Stimulated activated CD8-positive, alpha-beta memory T cell treated with anti-CD3 and anti-CD28 coated beads, Interleukin-12 subunit alpha, Interleukin-12 subunit beta, amount 100 ng/mL, for 24 hours (primary cell): ENCODE measurements at regions not wholly inside any gene's neighbourhood (a gene's known extent, or its start where the extent isn't known, plus 50 kb on each side); places are given as distances from the start of the nearest gene placed in this dataset.
"Not testable (repeated sequence)": the region's sequence is repeated elsewhere in the genome, so short reads cannot be mapped to it uniquely, and the experiment has no call there.

Experiments used
- DNase-seq: peaks from one replicate; pipeline ENCODE4 v3.0.0-alpha.2; 2020; ENCODE audit errors: extremely low read depth

- DNase-seq: not testable (repeated sequence)
Measured at GRCh38 chr3:197459571-197459970, 96.2 kb downstream of the BDH1 start.

DNA sequence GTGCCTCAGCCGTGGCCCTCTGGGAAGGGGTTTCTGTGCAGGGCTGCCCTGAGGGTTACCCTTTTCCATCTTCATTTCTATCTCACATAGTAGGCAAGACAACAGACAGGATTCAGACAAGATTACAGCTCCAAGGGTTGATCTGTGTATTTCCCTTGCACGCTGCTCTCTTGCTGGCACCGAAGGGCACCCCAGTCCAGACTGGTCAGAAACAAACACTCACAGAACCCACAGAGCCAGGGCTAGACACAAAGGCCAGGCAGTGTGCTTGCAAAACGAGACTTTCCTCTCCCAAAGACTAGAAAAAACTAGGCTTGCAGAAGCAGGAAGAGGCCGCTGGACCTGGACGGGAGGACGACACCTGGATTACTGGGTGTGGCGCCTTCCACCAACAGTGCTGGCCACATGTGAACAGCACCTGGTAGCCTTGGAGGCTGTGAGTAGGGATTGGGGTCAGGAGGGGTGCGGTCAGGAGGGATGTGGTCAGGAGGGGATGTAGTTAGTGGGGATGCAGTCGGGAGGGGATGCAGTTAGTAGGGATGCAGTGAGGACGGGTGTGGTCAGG, 96.8 kb downstream of the BDH1 start:
- DNase-seq: no peak

DNA sequence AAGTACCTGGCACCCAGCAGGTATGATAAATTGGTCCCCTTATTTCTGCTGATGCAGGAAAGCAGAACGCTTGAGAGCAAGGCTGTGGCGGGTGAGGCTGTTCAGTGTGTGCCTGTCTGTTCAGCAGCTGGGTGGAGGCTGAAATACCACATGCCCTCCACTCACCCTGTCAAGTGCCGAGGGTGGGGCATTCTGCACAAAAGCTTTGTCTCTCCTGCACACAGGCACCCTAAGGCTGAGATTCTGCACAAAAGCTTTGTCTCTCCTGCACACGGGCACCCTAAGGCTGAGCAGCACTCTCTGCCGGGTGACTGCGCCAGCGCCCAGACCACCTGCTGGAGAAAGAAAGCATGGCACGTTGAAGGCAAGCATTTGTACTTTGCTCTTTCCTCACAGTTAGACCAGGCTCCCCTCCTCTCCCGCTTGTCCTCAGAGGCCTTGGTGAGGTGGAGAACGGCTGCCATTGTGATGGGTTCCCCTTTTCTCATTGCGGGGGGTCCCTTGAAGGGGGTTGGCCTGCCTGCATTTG, 97.5 kb downstream of the BDH1 start:
- no peak for DNase-seq

DNA sequence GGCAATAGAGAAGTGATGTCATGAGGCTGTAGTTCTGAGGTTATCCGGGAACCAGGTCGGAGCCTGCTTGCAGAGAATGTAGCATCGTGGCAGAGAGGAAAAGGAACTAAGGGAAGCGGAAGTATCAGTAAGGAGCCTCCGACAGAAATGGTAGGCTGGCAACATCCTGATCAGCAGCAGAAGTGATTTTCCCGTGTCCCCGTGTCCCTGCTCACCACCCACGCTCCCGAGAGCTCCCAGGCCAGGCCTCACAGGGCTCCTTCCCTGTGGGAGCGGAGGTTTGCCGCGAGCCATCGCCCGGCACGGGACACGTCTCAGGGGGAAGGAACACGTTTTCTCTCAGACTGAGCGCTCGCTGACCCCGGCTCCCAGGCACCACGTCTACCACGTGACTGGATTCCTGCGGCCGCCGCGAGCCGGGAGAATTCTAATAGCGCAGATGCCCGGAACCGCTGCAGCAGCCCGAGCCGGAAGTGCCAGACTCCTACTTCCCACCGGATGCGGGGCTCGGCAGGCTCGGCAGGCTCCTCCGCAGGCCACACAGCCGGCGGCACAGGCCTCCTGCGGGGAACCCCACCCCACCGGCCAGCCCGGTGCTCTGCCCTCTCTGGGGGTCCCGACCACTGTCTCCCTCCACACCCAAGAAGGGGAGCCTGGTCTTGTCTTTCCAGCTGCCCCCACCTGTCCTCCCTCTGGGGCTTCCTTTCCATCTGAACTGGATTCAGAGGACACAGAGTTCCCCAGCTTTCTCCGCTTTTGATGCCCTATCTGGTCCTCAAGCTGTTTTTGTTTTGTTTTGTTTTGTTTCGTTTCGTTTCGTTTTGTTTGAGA, 99.3 kb downstream of the BDH1 start:
- peak; percentile 25 for DNase-seq

DNA sequence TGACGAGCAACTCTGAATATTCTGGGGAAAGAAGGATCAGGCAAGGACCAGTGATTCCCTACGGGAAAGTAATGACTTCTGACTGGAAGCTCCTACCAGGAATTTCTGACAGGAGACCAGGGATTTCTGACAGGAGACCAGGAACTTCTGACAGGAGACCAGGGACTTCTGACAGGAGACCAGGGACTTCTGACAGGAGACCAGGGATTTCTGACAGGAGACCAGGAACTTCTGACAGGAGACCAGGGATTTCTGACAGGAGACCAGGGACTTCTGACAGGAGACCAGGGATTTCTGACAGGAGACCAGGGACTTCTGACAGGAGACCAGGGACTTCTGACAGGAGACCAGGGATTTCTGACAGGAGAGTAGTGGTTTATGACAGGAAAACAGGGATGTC, 100.9 kb downstream of the BDH1 start:
- not testable (repeated sequence) for DNase-seq

DNA sequence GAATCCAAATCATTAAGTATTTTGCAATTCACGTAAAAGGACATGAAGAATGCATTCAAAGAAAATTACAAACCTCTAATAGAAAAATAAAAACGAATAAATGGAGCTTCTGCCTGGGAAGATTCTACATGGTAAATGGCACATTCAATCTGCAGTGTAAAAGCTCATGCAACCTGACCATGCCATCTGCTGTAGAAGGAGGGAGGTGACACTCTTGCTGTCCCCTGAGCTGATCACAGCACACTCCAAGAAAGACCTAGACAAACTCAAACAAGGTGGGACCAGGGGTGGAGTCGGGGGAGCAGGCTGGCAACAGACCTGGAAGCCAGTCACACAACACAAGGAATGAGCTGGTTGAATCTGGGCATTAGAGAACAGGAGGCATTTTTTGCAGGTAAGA, 101.8 kb downstream of the BDH1 start:
- no peak for DNase-seq

- DNase-seq: no peak
Measured at GRCh38 chr3:197450810-197451209, 105.0 kb downstream of the BDH1 start.

- DNase-seq: no peak
Measured at GRCh38 chr3:197450308-197450707, 105.5 kb downstream of the BDH1 start.

DNA sequence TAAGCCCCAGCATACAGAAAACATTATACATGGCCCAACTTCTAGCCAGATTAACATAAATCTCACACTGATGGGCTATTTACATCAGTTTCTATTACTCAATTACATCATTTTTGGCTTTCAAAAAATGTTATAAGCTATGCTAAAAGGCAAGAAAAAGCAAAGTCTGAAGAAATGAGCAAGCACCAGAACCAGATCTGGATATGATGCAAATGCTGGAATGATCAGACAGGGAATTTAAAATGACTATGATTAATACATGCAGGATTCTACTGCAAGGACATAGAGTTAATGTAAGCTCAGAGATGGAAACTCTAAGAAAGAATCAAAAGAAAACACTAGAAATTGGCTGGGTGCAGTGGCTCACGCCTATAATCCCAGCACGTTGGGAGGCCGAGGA, 106.6 kb downstream of the BDH1 start:
- not testable (repeated sequence) for DNase-seq

GRCh38 chr3:197447781-197448180, 108.0 kb downstream of the BDH1 start:
- DNase-seq: not testable (repeated sequence)

GRCh38 chr3:197447057-197447456, 108.7 kb downstream of the BDH1 start:
- DNase-seq: no peak

DNA sequence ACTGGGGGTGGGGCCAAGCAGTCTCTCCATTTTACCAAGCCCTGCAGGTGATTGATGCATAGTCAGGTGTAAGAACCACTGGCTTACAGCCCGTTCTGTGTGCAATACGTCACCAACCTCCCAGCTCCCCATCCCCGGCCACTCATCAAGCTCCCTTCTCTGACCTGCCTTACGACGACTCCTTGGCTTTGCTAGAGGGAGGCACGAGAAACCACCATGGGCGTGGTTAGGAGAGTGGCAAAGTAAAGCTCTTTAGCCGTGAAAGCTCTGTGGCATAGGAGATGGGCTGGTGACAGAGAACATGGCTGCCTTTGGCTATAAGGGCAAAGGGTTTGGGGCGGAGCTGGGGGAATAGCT, 109.1 kb downstream of the BDH1 start:
- DNase-seq: no peak

- no peak for DNase-seq
Measured at GRCh38 chr3:197445896-197446699, 109.7 kb downstream of the BDH1 start.

- DNase-seq: no peak
Measured at GRCh38 chr3:197444793-197445379, 110.9 kb downstream of the BDH1 start.

DNA sequence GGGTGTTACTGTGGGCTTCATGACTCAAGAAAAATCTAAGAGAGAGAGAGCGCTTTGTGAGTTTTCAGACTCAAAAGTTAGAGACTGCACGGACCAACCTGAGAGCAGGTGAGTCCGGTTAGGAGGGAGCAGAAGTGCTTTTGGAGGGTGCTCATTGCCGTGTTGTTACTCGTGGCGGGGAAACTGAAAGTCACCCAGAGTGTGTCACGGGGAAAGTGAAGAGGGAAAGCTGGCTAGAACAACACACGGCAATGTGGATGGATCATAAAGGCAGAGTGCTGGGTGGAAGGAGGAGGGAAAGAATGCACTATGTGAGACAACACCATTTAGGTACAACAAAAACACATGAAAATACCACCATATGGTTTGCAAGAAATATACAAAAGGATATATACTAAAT, 112.3 kb downstream of the BDH1 start:
- DNase-seq: no peak

GRCh38 chr3:197440717-197441303, 115.0 kb downstream of the BDH1 start:
- DNase-seq: no peak

GRCh38 chr3:197438906-197439305, 116.9 kb downstream of the BDH1 start:
- DNase-seq: no peak

DNA sequence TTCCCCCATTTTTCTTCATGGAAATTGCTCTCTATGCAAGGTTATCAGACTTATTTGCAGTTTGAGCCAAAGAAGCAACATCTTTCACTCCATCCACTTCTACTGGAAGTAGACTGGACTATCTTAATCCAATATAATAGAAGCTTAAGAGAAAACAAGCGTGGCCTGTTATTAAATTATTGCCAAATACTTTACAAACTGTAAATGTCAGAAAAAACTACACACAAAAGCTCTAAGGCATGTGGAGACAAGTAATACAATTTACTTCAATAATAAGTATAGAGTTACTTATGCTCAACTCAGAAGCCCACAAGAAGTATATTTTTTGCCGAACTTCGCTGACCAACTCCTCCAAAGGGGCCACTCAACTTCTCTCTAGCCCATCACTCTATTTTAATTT, 120.3 kb downstream of the BDH1 start:
- no peak for DNase-seq

GRCh38 chr3:197434830-197435229, 120.9 kb downstream of the BDH1 start:
- no peak for DNase-seq

- DNase-seq: no peak
Measured at GRCh38 chr3:197432384-197433127, 123.2 kb downstream of the BDH1 start.

- no peak for DNase-seq
Measured at GRCh38 chr3:197431346-197431910, 124.3 kb downstream of the BDH1 start.
